Osteoblast (primary cell): ENCODE measurements at regions not wholly inside any gene's neighbourhood (a gene's known extent, or its start where the extent isn't known, plus 50 kb on each side); places are given as distances from the start of the nearest gene placed in this dataset.

Experiments
- DNase-seq: peaks from one replicate; pipeline ENCODE4 v3.0.0; 2011; ENCODE audit warnings: low spot score, mixed read lengths; ENCODE audit not compliant: insufficient read length; ENCODE audit errors: missing footprints
- H2AFZ ChIP-seq: 2 replicates; pipeline ENCODE4 v1.6.0; 2011; ENCODE audit warnings: mild to moderate bottlenecking, low read length
- H3K27ac ChIP-seq: 2 replicates; pipeline ENCODE4 v1.5.1; 2011; ENCODE audit warnings: mild to moderate bottlenecking, low read depth, low read length, moderate library complexity
- H3K27me3 ChIP-seq: 2 replicates; pipeline ENCODE4 v1.6.0; 2012; ENCODE audit warnings: mild to moderate bottlenecking, control low read depth, inconsistent platforms, low read length, moderate library complexity; ENCODE audit not compliant: insufficient read depth
- H3K36me3 ChIP-seq: 2 replicates; pipeline ENCODE4 v1.5.1; 2011; ENCODE audit warnings: mild to moderate bottlenecking, low read length, control low read depth, moderate library complexity; ENCODE audit not compliant: insufficient read depth
- H3K4me1 ChIP-seq: 2 replicates; pipeline ENCODE4 v1.5.1; 2011; ENCODE audit warnings: mild to moderate bottlenecking, low read length, control low read depth, moderate library complexity; ENCODE audit not compliant: insufficient read depth
- H3K4me2 ChIP-seq: 2 replicates; pipeline ENCODE4 v1.6.0; 2011; ENCODE audit warnings: mild to moderate bottlenecking, low read length; ENCODE audit not compliant: insufficient read depth
- H3K4me3 ChIP-seq: fragments of 200-600 bp; sonication (generic); 3 replicates; pipeline ENCODE4 v1.5.1; 2012; ENCODE audit warnings: mild to moderate bottlenecking, low read length, inconsistent platforms; ENCODE audit not compliant: insufficient read depth
- H3K79me2 ChIP-seq: 2 replicates; pipeline ENCODE4 v1.6.0; 2012; ENCODE audit warnings: mild to moderate bottlenecking, low read length, control low read depth, inconsistent platforms; ENCODE audit not compliant: insufficient read depth
- H3K9me3 ChIP-seq: 2 replicates; pipeline ENCODE4 v1.5.1; 2011; ENCODE audit warnings: low read depth, low read length, control low read depth
- H4K20me1 ChIP-seq: 2 replicates; pipeline ENCODE4 v1.6.0; 2012; ENCODE audit warnings: mild to moderate bottlenecking, low read length, control low read depth; ENCODE audit not compliant: insufficient read depth
- CTCF ChIP-seq: IDR thresholded peaks from 2 replicates; pipeline ENCODE4 v1.5.1; 2011; ENCODE audit warnings: mild to moderate bottlenecking, low read depth, low read length, moderate library complexity; ENCODE audit errors: extremely low read depth

- no peak for DNase-seq
- Histone ChIP-seq H3K36me3 (no peaks in the 10 kb centered on the region), H2AFZ (no peak overlapping the region), H3K79me2 (no peaks in the 10 kb centered on the region), H3K4me2 (no peak overlapping the region), H3K27ac (no peak overlapping the region), H3K4me1 (peaks cover 19% of the 10 kb centered on the region), H3K9me3 (no peaks in the 10 kb centered on the region), H3K4me3 (no peak overlapping the region), H3K27me3 (no peaks in the 10 kb centered on the region), H4K20me1 (no peaks in the 10 kb centered on the region)
- no peak for TF ChIP-seq CTCF
These were observed 170.6 kb downstream of the KCTD12 start for GRCh38 chr13:76715621-76716020.

- Histone ChIP-seq H4K20me1 (no peaks in the 10 kb centered on the region), H3K4me3 (no peak overlapping the region), H3K36me3 (no peaks in the 10 kb centered on the region), H3K27ac (no peak overlapping the region), H3K27me3 (no peaks in the 10 kb centered on the region), H3K9me3 (no peaks in the 10 kb centered on the region), H3K4me1 (peaks cover 22% of the 10 kb centered on the region), H2AFZ (no peak overlapping the region), H3K4me2 (no peak overlapping the region), H3K79me2 (no peaks in the 10 kb centered on the region)
- DNase-seq, result no peak
- no peak for TF ChIP-seq CTCF
These were observed 171.1 kb downstream of the KCTD12 start for GRCh38 chr13:76715075-76715474.

DNA sequence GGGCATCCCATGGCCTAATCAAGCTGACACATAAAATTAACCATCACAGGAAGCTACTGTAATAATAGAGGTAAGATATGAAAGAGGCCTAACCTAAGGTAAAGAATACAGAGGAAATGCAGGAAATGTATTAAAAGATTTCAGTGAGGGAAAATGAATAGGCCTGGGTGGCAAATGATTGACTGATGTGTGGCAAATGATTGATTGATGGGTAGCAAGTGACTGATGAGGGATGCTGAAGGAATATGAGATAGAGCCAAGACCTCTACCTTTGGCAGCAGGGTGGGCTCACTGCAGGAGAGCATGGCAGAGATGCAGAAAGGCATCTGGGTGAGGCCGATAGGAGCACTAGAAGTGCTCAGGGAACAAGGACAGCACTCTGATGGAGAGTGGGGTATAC, 172.9 kb downstream of the KCTD12 start:
- Histone ChIP-seq H3K9me3 (no peaks in the 10 kb centered on the region), H4K20me1 (no peaks in the 10 kb centered on the region), H3K4me3 (no peak overlapping the region), H3K36me3 (no peaks in the 10 kb centered on the region), H3K27ac (no peak overlapping the region), H3K4me2 (no peak overlapping the region), H3K79me2 (no peaks in the 10 kb centered on the region), H3K4me1 (peaks cover 27% of the 10 kb centered on the region), H3K27me3 (no peaks in the 10 kb centered on the region), H2AFZ (no peak overlapping the region)
- no peak for TF ChIP-seq CTCF
- DNase-seq, result no peak

DNA sequence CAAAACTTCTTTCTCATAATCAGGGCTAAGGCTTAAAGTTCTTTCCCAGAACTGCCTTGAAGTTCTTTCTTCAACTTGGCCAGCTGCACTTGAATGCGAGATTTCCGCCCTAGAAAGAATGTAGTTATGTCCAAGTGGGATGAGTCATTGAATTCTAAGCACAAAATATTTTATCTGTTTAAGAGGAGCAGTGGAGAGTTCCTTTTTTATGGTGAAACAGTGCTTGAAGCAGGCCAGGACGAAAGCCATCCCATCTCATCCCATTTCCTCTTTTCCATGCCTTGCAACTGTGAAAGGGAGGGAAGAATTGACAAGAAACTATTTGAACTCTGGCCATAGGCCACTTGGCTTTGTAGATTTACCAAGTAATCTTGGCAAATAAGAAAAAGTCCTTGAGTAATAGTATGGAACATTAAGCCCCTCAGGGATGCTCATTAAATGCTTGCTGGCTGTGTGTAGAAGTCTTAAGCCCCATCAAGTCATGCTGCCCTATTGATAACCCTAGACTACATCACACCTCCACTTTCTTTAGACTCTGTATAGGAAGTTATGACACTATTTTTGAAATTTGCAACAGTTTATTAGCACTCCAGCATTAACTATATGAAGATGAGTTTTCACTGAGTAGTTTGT, 174.5 kb downstream of the KCTD12 start:
- no peaks in the 10 kb centered on the region for H3K9me3 ChIP-seq
- H3K36me3 ChIP-seq, result no peaks in the 10 kb centered on the region
- H3K4me3 ChIP-seq, result no peak overlapping the region
- peak overlapping the region; percentile 38 for H3K27ac ChIP-seq
- no peaks in the 10 kb centered on the region for H4K20me1 ChIP-seq
- no peaks in the 10 kb centered on the region for H3K79me2 ChIP-seq
- peak overlapping the region; percentile 51 for H3K4me2 ChIP-seq
- H3K4me1 ChIP-seq, result peaks cover 36% of the 10 kb centered on the region
- no peak for TF ChIP-seq CTCF
- no peak overlapping the region for H2AFZ ChIP-seq
- peak; percentile 70 for DNase-seq
- H3K27me3 ChIP-seq, result no peaks in the 10 kb centered on the region
